ENCODE measurements at regions not wholly inside any gene's neighbourhood (a gene's known extent, or its start where the extent isn't known, plus 50 kb on each side); places are given as distances from the start of the nearest gene placed in this dataset.

DNA sequence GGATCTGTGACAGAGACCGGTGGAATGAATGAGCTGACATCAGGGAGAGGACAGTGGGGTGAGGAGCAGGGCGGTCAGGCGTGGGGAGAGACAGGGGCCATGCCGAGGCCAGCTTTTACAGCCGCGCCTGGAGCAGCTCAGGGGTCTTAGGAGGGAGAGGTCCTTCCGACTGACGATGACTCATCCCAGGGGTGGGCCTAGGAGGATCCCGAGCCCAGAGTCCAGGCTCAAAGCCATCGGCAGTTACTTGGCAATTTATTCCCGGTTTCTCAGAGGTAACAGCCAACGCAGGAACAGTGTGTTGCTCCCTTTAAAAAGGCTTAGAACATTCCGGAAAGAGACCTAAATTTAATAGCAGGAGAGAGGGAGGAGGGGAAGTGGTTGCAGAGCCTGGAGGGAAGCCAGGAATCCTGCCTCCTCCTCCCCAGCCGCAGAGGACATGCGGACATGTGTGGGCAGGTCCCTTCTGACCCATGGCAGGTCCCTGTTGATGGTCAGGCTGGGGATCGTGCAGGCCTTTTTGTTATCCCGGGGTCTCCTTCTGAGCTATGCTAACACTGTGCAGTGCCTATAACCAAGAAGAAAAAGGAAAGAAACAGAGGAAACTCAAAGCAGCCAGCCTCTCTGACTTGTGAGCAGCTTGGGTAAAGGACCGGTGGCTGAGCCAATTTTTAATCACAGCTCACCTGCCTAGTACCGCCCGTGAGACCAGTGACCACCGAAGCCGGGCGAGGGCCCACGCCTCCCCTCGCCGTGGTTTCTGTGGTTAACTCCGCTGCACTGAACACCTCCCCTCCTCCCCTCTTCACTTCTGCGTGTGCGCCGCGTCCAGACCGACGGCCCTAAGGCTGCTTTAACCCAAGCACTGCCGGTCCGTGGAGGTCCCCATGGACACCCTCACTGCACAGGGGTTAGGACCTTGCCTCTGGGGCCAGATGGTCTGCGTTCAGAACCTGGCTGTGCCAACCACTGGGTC, 392.4 kb upstream of the PROK2 start:
- no peak for TF ChIP-seq JUND (IDR thresholded peaks at IDR 0.05; ENCODE audit: low read length)
- FAIRE-seq (no peak), DNase-seq (ENCODE audit: low read depth in 1 of 2, low spot score in 2 of 2) (no peak)
- CTCF ChIA-PET (ENCODE audit: partially characterized antibody) = interaction anchor here (1.2 to 1.4 kb wide), 3 partner anchors 19 to 222 kb away, joined by 3 to 4 read pairs (median 3); no protein-coding TSS in a partner anchor
- Histone ChIP-seq H4K91ac (replicated peaks; ENCODE audit: insufficient read length, low read length) (peak overlapping the region; percentile 19), H3K4me1 (replicated peaks in 1 of 4; ENCODE audit: control insufficient read depth in 3 of 4, insufficient read depth in 4 of 4, low read length in 3 of 4) (peaks cover 0 to 3% (median 0%) of the 10 kb centered on the region in 4 experiments; a peak in 2 of 7 replicates), H4K20me1 (replicated peaks in 1 of 2; ENCODE audit: control insufficient read depth in 1 of 2, insufficient read depth in 2 of 2, low read length in 2 of 2) (no peaks in the 10 kb centered on the region), H4K5ac (ENCODE audit: insufficient read length, low read depth, low read length) (no peak overlapping the region), H3K14ac (ENCODE audit: insufficient read length) (no peak overlapping the region), H3K23me2 (ENCODE audit: low read depth, low read length) (no peaks in the 10 kb centered on the region), H4K8ac (ENCODE audit: extremely low read depth, insufficient read depth, low read length) (no peak overlapping the region; the same call in 1 of the 2 replicates), H2BK20ac (ENCODE audit: low read length) (0 out of 2 replicates have a peak overlapping the region, but pooled peaks have one; percentile 25), H3K9me3 (ENCODE audit: insufficient read depth in 2 of 2, low read depth in 1 of 2, low read length in 1 of 2) (no peaks in the 10 kb centered on the region; a peak in 1 of 4 replicates), H2AK5ac (ENCODE audit: low read depth, low read length) (no peak overlapping the region), H3K4me2 (ENCODE audit: insufficient read depth in 1 of 2, low read depth in 2 of 2, low read length in 2 of 2) (no peak overlapping the region), H3K23ac (ENCODE audit: insufficient read length) (no peak overlapping the region), H3K18ac (ENCODE audit: extremely low read depth, low read length) (0 out of 2 replicates have a peak overlapping the region, but pooled peaks have one; percentile 21), H2BK120ac (replicated peaks; ENCODE audit: low read depth, low read length) (no peak overlapping the region), H3K56ac (replicated peaks; ENCODE audit: insufficient read length, low read depth, low read length) (no peak overlapping the region), H3K27me3 (replicated peaks in 1 of 4; ENCODE audit: control insufficient read depth in 3 of 4, extremely low read depth in 1 of 4, insufficient read depth in 3 of 4, low read length in 3 of 4) (no peaks in the 10 kb centered on the region; a peak in 1 of 7 replicates), H3K4me3 (ENCODE audit: extremely low read depth in 1 of 4, insufficient read depth in 2 of 4, low read depth in 3 of 4, low read length in 4 of 4) (no peak overlapping the region), H2BK15ac (ENCODE audit: low read length) (no peak overlapping the region), H2BK5ac (ENCODE audit: low read depth, low read length) (peak overlapping the region; percentile 53; the same call in 1 of the 2 replicates), H2BK12ac (ENCODE audit: low read depth, low read length) (peak overlapping the region; percentile 55; the same call in 1 of the 2 replicates), H2AFZ (ENCODE audit: low read length) (peak overlapping the region; percentile 22; the same call in 1 of the 2 replicates), H3K79me2 (ENCODE audit: control insufficient read depth in 1 of 2, insufficient read depth in 2 of 2, low read length in 2 of 2) (no peaks in the 10 kb centered on the region), H3K36me3 (ENCODE audit: control insufficient read depth in 2 of 4, insufficient read depth in 4 of 4, low read length in 3 of 4) (no peaks in the 10 kb centered on the region), H3K4ac (replicated peaks; ENCODE audit: insufficient read length, low read depth, low read length) (no peak overlapping the region), H3K79me1 (ENCODE audit: low read depth, low read length) (no peaks in the 10 kb centered on the region), H3K9ac (replicated peaks in 1 of 4; ENCODE audit: extremely low read depth in 1 of 4, low read depth in 3 of 4, low read length in 3 of 4) (no peak overlapping the region; a peak in 1 of 7 replicates), H3K27ac (ENCODE audit: low read depth, low read length) (no peak overlapping the region)
- POLR2A ChIA-PET (ENCODE audit: partially characterized antibody) = no interaction called here
- WGBS, 2 experiments (ENCODE audit: extremely low coverage in 1 of 2, insufficient coverage in 1 of 2, insufficient read length in 1 of 2, insufficient replicate concordance in 2 of 2, low coverage in 1 of 2, low lambda C conversion rate in 2 of 2, missing lambda C conversion rate in 1 of 2) = 89% methylated on average over 35 of the region's 36 CpGs; no CpG with 5 or more reads in 1 of the 2 experiments

All from H1 (cell line).